ENCODE measurements at regions not wholly inside any gene's neighbourhood (a gene's known extent, or its start where the extent isn't known, plus 50 kb on each side); places are given as distances from the start of the nearest gene placed in this dataset.

DNA sequence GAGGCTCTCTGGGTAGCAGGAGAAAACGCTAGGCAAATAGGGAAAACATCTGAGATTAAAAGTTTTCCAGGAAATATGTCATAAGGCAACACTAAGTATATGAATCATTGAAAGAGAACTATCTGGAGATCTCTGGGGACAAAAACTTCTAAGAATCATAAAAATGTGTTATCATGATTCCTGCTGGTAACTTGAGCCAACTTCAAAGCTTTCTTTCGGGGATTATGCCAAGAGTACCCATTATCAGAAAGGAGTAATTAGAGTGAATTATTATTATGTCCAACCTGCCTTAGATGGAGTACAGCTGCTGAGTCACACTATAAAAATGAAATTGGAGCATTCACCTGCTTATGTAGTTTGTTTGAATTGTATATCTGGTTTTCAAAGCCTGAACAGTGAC lies 488.5 kb upstream of the SOX9 start:
- no peaks in the 10 kb centered on the region for H3K27me3 ChIP-seq
- no peak overlapping the region for H3K4me3 ChIP-seq
- H3K27ac ChIP-seq: no peak overlapping the region
- TF ChIP-seq POLR2A (IDR thresholded peaks at IDR 0.05): no peak
- WGBS: 11% methylated on average over 2 of the region's 2 CpGs
- DNase-seq (ENCODE audit: low spot score in 2 of 2): no peak
- peaks cover 9% of the 10 kb centered on the region for H3K4me1 ChIP-seq
- no peaks in the 10 kb centered on the region for H3K36me3 ChIP-seq
- H3K9me3 ChIP-seq: no peaks in the 10 kb centered on the region

- TF ChIP-seq CTCF (IDR thresholded peaks at IDR 0.05) (no peak), EP300 (IDR thresholded peaks at IDR 0.05) (no peak), POLR2A (IDR thresholded peaks at IDR 0.05) (no peak), POLR2AphosphoS5 (IDR thresholded peaks at IDR 0.05) (no peak)
- no peaks in the 10 kb centered on the region for H3K9me3 ChIP-seq
- 14% methylated on average over 4 of the region's 4 CpGs for WGBS
- no peaks in the 10 kb centered on the region for H3K36me3 ChIP-seq
- peaks cover 9% of the 10 kb centered on the region for H3K4me1 ChIP-seq
- H3K27me3 ChIP-seq: no peaks in the 10 kb centered on the region
- no peak overlapping the region for H3K27ac ChIP-seq
- no peak for DNase-seq (ENCODE audit: low spot score in 2 of 2)
- no peak overlapping the region for H3K4me3 ChIP-seq
Observed at GRCh38 chr17:71633391-71633849, 487.4 kb upstream of the SOX9 start.

DNA sequence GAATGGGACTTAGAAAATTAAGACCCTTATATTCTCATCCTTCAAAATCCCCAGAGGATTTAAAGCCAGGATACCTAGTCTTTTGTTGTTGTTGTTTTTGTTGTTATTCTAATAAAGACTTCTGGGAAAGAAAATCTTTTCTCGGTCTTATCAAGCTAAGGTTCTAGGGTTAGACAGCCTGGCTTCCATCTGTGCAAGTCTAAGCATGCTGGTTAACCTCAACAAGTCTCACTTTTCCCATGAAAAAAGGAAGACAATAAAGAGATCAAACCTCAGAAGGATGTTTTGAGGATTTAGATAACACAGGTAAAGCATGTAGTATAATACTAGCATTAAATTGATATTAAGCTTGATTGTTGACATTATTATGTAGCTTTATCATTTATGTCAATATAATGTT lies 486.4 kb upstream of the SOX9 start:
- Histone ChIP-seq H3K27ac (no peak overlapping the region), H3K9me3 (no peaks in the 10 kb centered on the region), H3K4me3 (no peak overlapping the region), H3K36me3 (no peaks in the 10 kb centered on the region), H3K27me3 (no peaks in the 10 kb centered on the region), H3K4me1 (peaks cover 9% of the 10 kb centered on the region)
- no peak for DNase-seq (ENCODE audit: low spot score in 2 of 2)
- TF ChIP-seq POLR2A (IDR thresholded peaks at IDR 0.05): no peak
- TF ChIP-seq EP300 (IDR thresholded peaks at IDR 0.05): no peak
- TF ChIP-seq POLR2AphosphoS5 (IDR thresholded peaks at IDR 0.05): no peak
- no peak for TF ChIP-seq CTCF (IDR thresholded peaks at IDR 0.05)
- 51% methylated on average over 1 of the region's 1 CpG for WGBS

DNA sequence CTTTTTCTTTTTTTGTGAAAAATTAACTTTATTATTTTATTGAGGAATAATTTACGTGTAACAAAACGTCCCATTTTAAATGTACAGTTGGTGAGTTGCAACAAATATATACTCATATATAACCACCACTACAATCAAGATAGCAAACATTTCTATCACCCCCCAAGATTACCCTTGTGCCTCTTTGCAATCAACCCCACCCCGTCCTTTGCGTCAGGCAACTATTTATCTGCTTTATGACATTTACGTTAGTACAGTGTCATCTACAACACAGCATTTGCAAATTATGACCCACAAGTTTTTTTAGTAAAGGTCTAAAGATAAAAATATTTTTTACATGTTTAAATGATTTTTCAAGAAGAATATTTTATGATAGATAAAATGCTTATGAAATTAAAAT lies 485.6 kb upstream of the SOX9 start:
- Histone ChIP-seq H3K27me3 (no peaks in the 10 kb centered on the region), H3K4me1 (peaks cover 9% of the 10 kb centered on the region), H3K9me3 (no peaks in the 10 kb centered on the region), H3K27ac (no peak overlapping the region), H3K4me3 (no peak overlapping the region), H3K36me3 (no peaks in the 10 kb centered on the region)
- TF ChIP-seq CTCF (IDR thresholded peaks at IDR 0.05) (no peak), POLR2A (IDR thresholded peaks at IDR 0.05) (no peak), POLR2AphosphoS5 (IDR thresholded peaks at IDR 0.05) (no peak), EP300 (IDR thresholded peaks at IDR 0.05) (no peak)
- 92% methylated on average over 5 of the region's 5 CpGs for WGBS
- no peak for DNase-seq (ENCODE audit: low spot score in 2 of 2)

- WGBS: 50% methylated on average over 1 of the region's 1 CpG
- DNase-seq (ENCODE audit: low spot score in 2 of 2): no peak
- H3K27ac ChIP-seq: no peak overlapping the region
- TF ChIP-seq CTCF (IDR thresholded peaks at IDR 0.05): no peak
- no peak for TF ChIP-seq POLR2A (IDR thresholded peaks at IDR 0.05)
- TF ChIP-seq POLR2AphosphoS5 (IDR thresholded peaks at IDR 0.05): no peak
- no peak for TF ChIP-seq EP300 (IDR thresholded peaks at IDR 0.05)
- H3K4me3 ChIP-seq: no peak overlapping the region
- H3K4me1 ChIP-seq: peaks cover 9% of the 10 kb centered on the region
- H3K36me3 ChIP-seq: no peaks in the 10 kb centered on the region
- no peaks in the 10 kb centered on the region for H3K9me3 ChIP-seq
- H3K27me3 ChIP-seq: no peaks in the 10 kb centered on the region
Observed at GRCh38 chr17:71636644-71637043, 484.2 kb upstream of the SOX9 start.

- TF ChIP-seq POLR2A (IDR thresholded peaks at IDR 0.05) (no peak), EP300 (IDR thresholded peaks at IDR 0.05) (no peak), POLR2AphosphoS5 (IDR thresholded peaks at IDR 0.05) (no peak), CTCF (IDR thresholded peaks at IDR 0.05) (no peak)
- Histone ChIP-seq H3K27ac (no peak overlapping the region), H3K36me3 (no peaks in the 10 kb centered on the region), H3K27me3 (no peaks in the 10 kb centered on the region), H3K4me1 (peaks cover 2% of the 10 kb centered on the region), H3K9me3 (no peaks in the 10 kb centered on the region), H3K4me3 (no peak overlapping the region)
- no peak for DNase-seq (ENCODE audit: low spot score in 2 of 2)
- WGBS: 75% methylated on average over 4 of the region's 4 CpGs
Observed at GRCh38 chr17:71638668-71639067, 482.2 kb upstream of the SOX9 start.
